Neural cell (in vitro differentiated cells): ENCODE measurements at regions not wholly inside any gene's neighbourhood (a gene's known extent, or its start where the extent isn't known, plus 50 kb on each side); places are given as distances from the start of the nearest gene placed in this dataset.

Experiments
- H2AFZ ChIP-seq: fragments of 200-600, 300-800 bp; sonication (generic), shearing (Covaris generic); 2 replicates; pipeline ENCODE4 v1.6.0; 2014; ENCODE audit warnings: low read depth, mild to moderate bottlenecking, antibody characterized with exemption, low read length, moderate library complexity
- H3F3A ChIP-seq: fragments of 200-600 bp; shearing (Covaris generic); 2 replicates; pipeline ENCODE4 v1.6.1; 2016; ENCODE audit warnings: mild to moderate bottlenecking, moderate library complexity, mixed read lengths, antibody characterized with exemption, low read length; ENCODE audit not compliant: insufficient read depth, poor library complexity, severe bottlenecking
- H3K27ac ChIP-seq: fragments of 200-600, 300-800 bp; sonication (generic), shearing (Covaris generic); 2 replicates; pipeline ENCODE4 v1.5.1; 2014; ENCODE audit warnings: mild to moderate bottlenecking, low read length, moderate library complexity
- H3K27me3 ChIP-seq: fragments of 300-800, 200-600 bp; sonication (generic), shearing (Covaris generic); 2 replicates; pipeline ENCODE4 v1.6.0; 2014; ENCODE audit warnings: mild to moderate bottlenecking, low read depth, low read length, moderate library complexity; ENCODE audit not compliant: insufficient read depth
- H3K36me3 ChIP-seq: fragments of 300-800, 200-600 bp; sonication (generic), shearing (Covaris generic); 2 replicates; pipeline ENCODE4 v1.5.1; 2014; ENCODE audit warnings: mild to moderate bottlenecking, antibody characterized with exemption, low read length, moderate library complexity; ENCODE audit not compliant: insufficient read depth
- H3K4me2 ChIP-seq: fragments of 300-800, 200-600 bp; sonication (generic), shearing (Covaris generic); 2 replicates; pipeline ENCODE4 v1.6.0; 2014; ENCODE audit warnings: mild to moderate bottlenecking, low read length
- H3K4me3 ChIP-seq: fragments of 300-800, 200-600 bp; sonication (generic), shearing (Covaris generic); 2 replicates; pipeline ENCODE4 v1.5.1; 2014; ENCODE audit warnings: mild to moderate bottlenecking, low read length, moderate library complexity
- H3K79me2 ChIP-seq: fragments of 200-600 bp; shearing (Covaris generic); replicated peaks from 2 replicates; pipeline ENCODE4 v1.6.0; 2014; ENCODE audit warnings: mild to moderate bottlenecking, low read length, moderate library complexity; ENCODE audit not compliant: insufficient read depth
- H3K9ac ChIP-seq: fragments of 300-800, 200-600 bp; sonication (generic), shearing (Covaris generic); 2 replicates; pipeline ENCODE4 v1.6.1; 2016; ENCODE audit warnings: mild to moderate bottlenecking, low read length, mixed read lengths
- H3K9me2 ChIP-seq: fragments of 200-600 bp; shearing (Covaris generic); 2 replicates; pipeline ENCODE4 v1.6.1; 2016; ENCODE audit warnings: mild to moderate bottlenecking, low read length, mixed read lengths; ENCODE audit not compliant: insufficient read depth
- H3K9me3 ChIP-seq: fragments of 200-600, 300-800 bp; sonication (generic), shearing (Covaris generic); 2 replicates; pipeline ENCODE4 v1.6.1; 2016; ENCODE audit warnings: mild to moderate bottlenecking, mixed run types, low read length, moderate library complexity, mixed read lengths
- H4K20me1 ChIP-seq: fragments of 200-600 bp; shearing (Covaris generic); 2 replicates; pipeline ENCODE4 v1.6.1; 2016; ENCODE audit warnings: mild to moderate bottlenecking, mixed run types; ENCODE audit not compliant: insufficient read depth
- CTCF ChIP-seq: fragments of 450-650 bp; IDR thresholded peaks from 2 replicates; pipeline ENCODE4 v1.5.1; 2014; ENCODE audit warnings: antibody characterized with exemption, mild to moderate bottlenecking, moderate library complexity; ENCODE audit not compliant: poor library complexity, severe bottlenecking
- EP300 ChIP-seq: fragments of 450-650 bp; conservative IDR thresholded peaks from 2 replicates; pipeline ENCODE4 v1.6.1; 2014; ENCODE audit warnings: antibody characterized with exemption, mild to moderate bottlenecking, moderate library complexity; ENCODE audit not compliant: poor library complexity, severe bottlenecking
- EZH2 ChIP-seq: fragments of 200-600, 300-800 bp; shearing (Covaris generic), sonication (generic); IDR thresholded peaks from 2 replicates; pipeline ENCODE4 v1.6.1; 2014; ENCODE audit warnings: antibody characterized with exemption, low read length, borderline replicate concordance, mild to moderate bottlenecking; ENCODE audit not compliant: insufficient read depth, poor library complexity, severe bottlenecking
- MXI1 ChIP-seq: fragments of 450-650 bp; conservative IDR thresholded peaks from 2 replicates; pipeline ENCODE4 v1.6.1; 2014; ENCODE audit warnings: antibody characterized with exemption, mild to moderate bottlenecking; ENCODE audit not compliant: poor library complexity, severe bottlenecking
- POLR2AphosphoS5 ChIP-seq: IDR thresholded peaks from 2 replicates; pipeline ENCODE4 v1.6.1; 2012
- RAD21 ChIP-seq: fragments of 450-650 bp; conservative IDR thresholded peaks from 2 replicates; pipeline ENCODE4 v1.6.1; 2014; ENCODE audit warnings: antibody characterized with exemption, mild to moderate bottlenecking, moderate library complexity
- SMC3 ChIP-seq: fragments of 450-650 bp; conservative IDR thresholded peaks from 2 replicates; pipeline ENCODE4 v1.6.1; 2014; ENCODE audit warnings: antibody characterized with exemption, mild to moderate bottlenecking, moderate library complexity; ENCODE audit not compliant: poor library complexity
- TAF1 ChIP-seq: IDR thresholded peaks from 2 replicates; pipeline ENCODE4 v1.6.1; 2012; ENCODE audit warnings: low read depth
- TF ChIP-seq, protein P1 (sequence below): IDR thresholded peaks from 2 replicates; pipeline ENCODE4 v1.6.1; 2012; ENCODE audit warnings: borderline replicate concordance

DNA sequence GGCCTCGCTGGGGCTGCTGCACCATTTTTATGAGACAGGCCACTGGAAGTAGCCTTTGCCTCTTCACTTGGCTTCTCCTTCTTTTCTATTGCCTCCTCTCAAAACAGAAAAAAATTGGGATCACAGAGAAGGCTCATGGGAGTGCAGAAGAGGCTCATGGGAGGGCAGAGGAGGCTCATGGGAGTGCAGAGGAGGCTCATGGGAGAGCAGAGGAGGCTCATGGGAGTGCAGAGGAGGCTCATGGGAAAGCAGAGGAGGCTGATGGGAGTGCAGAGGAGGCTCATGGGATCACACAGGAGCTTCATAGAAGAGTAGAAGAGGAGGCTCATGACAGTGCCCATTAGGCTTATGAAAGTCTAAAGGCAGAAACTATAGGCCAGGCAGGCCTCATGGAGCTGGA is 211.2 kb downstream of the IRF8 start:
- Histone ChIP-seq H3K27me3 (no peaks in the 10 kb centered on the region), H3K9ac (no peak overlapping the region)

DNA sequence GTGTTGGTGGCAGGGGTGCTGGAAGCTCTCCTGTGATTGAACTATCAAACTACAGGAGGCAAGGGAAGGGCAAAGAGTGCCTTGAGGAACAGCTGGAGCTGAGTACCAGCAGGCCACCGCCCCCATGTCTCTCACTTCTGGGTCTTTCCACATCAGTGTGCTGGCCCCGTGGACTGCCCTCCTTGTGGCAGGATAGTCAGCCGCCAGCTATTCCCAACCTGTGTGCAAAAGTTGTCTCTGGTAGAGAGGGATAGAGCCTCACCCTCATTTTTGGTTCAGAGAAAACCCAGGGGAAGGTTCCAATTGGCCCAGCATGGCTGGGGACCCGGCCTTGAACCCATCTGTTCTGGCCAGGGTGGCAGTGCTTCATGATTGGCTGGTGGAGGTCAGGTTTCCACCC is 211.8 kb downstream of the IRF8 start:
- no peaks in the 10 kb centered on the region for H3K79me2 ChIP-seq
- no peak overlapping the region for H3K4me3 ChIP-seq
- H2AFZ ChIP-seq, result no peak overlapping the region
- no peaks in the 10 kb centered on the region for H3K36me3 ChIP-seq
- no peaks in the 10 kb centered on the region for H3K9me2 ChIP-seq
- H3K4me2 ChIP-seq, result no peak overlapping the region
- H3K27ac ChIP-seq, result no peak overlapping the region
- no peak overlapping the region for H3K9ac ChIP-seq
- H3K9me3 ChIP-seq, result peaks cover 3% of the 10 kb centered on the region
- TF ChIP-seq CTCF, result no peak
- TF ChIP-seq SMC3, result no peak
- TF ChIP-seq RAD21, result no peak
- no peak for TF ChIP-seq EP300
- no peak for TF ChIP-seq TAF1
- no peak for TF ChIP-seq EZH2
- no peak for TF ChIP-seq MXI1
- no peak for TF ChIP-seq POLR2AphosphoS5
- TF ChIP-seq, protein P1, sequence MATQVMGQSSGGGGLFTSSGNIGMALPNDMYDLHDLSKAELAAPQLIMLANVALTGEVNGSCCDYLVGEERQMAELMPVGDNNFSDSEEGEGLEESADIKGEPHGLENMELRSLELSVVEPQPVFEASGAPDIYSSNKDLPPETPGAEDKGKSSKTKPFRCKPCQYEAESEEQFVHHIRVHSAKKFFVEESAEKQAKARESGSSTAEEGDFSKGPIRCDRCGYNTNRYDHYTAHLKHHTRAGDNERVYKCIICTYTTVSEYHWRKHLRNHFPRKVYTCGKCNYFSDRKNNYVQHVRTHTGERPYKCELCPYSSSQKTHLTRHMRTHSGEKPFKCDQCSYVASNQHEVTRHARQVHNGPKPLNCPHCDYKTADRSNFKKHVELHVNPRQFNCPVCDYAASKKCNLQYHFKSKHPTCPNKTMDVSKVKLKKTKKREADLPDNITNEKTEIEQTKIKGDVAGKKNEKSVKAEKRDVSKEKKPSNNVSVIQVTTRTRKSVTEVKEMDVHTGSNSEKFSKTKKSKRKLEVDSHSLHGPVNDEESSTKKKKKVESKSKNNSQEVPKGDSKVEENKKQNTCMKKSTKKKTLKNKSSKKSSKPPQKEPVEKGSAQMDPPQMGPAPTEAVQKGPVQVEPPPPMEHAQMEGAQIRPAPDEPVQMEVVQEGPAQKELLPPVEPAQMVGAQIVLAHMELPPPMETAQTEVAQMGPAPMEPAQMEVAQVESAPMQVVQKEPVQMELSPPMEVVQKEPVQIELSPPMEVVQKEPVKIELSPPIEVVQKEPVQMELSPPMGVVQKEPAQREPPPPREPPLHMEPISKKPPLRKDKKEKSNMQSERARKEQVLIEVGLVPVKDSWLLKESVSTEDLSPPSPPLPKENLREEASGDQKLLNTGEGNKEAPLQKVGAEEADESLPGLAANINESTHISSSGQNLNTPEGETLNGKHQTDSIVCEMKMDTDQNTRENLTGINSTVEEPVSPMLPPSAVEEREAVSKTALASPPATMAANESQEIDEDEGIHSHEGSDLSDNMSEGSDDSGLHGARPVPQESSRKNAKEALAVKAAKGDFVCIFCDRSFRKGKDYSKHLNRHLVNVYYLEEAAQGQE, result no peak
- H3K27me3 ChIP-seq, result no peaks in the 10 kb centered on the region
- H3F3A ChIP-seq, result no peaks in the 10 kb centered on the region
- no peaks in the 10 kb centered on the region for H4K20me1 ChIP-seq

More for the DNA sequence above, 211.2 kb downstream of the IRF8 start:
- no peaks in the 10 kb centered on the region for H4K20me1 ChIP-seq
- TF ChIP-seq MXI1 (no peak), EZH2 (no peak), SMC3 (no peak), EP300 (no peak), POLR2AphosphoS5 (no peak), RAD21 (no peak), CTCF (no peak), TAF1 (no peak)
- TF ChIP-seq, protein P1, result no peak
- no peak overlapping the region for H3K4me2 ChIP-seq
- H2AFZ ChIP-seq, result no peak overlapping the region
- H3K9me3 ChIP-seq, result peaks cover 3% of the 10 kb centered on the region
- no peaks in the 10 kb centered on the region for H3K79me2 ChIP-seq
- H3K36me3 ChIP-seq, result no peaks in the 10 kb centered on the region
- H3K4me3 ChIP-seq, result no peak overlapping the region
- H3K27ac ChIP-seq, result no peak overlapping the region
- no peaks in the 10 kb centered on the region for H3F3A ChIP-seq
- no peaks in the 10 kb centered on the region for H3K9me2 ChIP-seq
